ENCODE measurements at regions not wholly inside any gene's neighbourhood (a gene's known extent, or its start where the extent isn't known, plus 50 kb on each side); places are given as distances from the start of the nearest gene placed in this dataset.

DNA sequence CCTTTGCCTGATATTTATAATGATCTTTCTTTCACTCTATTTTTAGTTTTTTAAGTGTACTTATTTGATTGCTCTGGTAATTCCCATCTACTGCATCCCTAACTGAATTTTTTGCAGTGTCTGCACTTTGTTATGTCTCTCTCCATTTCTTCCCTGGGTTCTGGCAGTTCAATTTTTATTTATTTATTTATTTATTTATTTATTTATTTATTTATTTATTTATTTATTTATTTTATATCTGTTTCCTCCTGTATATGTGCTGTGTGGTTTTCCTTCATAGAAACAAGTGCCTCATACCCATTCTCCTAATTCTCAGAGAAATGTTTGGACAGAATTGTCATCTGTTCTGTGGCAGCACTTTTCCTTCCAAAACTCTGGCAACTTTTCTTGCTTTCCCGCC lies 2370.8 kb upstream of the WWC1 start:
- DNase-seq (ENCODE audit: low read depth in 2 of 2): no peak

DNA sequence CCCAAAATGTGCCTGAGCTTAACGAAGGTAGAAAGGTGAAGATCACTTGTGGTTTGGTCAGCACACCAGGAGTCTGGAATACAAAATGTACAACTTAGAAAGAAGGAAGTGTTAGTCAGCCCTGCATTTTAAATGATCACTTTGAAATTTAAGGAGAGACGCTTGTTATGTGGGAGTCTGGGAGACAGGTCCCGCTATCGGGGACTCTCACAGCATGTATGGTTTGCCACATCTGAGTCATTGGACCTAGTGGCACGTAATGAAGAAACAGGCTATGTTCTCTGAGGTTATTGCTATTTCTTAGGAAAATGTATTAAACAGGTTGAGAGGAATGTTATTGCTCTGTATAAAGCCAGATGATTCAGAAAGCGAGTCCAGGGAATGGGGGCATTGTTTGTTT lies 2362.5 kb upstream of the WWC1 start:
- no peak for DNase-seq (ENCODE audit: low read depth in 2 of 2)

DNA sequence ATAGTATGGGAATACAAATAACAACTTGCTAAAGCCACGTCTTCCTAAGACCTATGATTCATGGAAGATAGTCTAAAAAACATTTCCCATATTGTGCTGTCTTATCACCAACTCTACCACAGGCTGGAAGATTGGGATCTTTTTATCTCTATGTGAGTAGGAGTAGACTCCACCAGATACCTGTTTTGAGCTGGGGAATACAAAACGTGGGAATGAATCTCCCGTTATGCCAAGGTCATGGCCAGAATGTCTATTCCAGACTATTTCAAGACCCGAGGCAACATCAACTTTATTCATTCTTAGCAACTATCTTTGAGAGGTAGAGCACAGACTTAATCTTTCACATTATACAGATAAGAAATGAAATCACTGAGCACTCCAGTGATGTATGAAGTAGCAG lies 2350.9 kb upstream of the WWC1 start:
- DNase-seq (ENCODE audit: low read depth in 2 of 2): no peak

DNA sequence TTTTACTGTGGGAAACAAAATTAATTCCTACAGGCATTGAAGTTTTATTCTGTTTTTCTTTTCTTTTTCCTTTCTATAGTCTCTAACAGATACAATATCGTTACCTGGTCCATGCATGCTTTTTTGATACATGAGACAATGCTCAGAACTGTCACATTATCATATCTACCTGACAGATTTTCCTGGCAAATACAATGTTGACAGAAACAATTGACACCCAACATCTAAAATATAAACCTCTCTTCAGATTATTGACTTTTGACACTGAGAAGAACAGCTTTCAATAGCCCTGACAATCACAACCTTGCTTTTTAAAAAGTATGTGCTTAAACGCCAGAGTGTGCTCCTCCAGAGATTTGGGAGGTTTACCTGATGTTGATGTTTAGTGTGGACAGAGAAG lies 2334.6 kb upstream of the WWC1 start:
- no peak for DNase-seq (ENCODE audit: low read depth in 2 of 2)

DNA sequence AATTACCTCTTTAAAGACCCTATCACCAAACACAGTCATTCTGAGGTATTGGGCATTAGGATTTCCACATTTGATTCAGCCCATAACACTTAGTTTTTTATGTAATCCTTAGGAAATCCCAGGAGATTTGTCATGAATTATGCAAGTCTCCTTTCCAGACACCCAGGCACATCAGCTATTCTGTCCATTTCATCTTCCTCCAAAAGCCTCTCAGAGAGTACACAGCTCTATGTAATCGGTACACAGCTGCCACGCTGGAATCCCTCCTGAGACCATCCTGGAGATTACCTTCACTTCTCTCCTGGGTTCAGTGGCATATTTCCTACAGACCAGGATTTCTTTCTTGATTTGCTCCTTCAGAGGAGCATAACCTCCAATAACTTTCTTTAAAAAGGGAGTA lies 2309.8 kb upstream of the WWC1 start:
- DNase-seq (ENCODE audit: low read depth in 2 of 2): no peak

DNA sequence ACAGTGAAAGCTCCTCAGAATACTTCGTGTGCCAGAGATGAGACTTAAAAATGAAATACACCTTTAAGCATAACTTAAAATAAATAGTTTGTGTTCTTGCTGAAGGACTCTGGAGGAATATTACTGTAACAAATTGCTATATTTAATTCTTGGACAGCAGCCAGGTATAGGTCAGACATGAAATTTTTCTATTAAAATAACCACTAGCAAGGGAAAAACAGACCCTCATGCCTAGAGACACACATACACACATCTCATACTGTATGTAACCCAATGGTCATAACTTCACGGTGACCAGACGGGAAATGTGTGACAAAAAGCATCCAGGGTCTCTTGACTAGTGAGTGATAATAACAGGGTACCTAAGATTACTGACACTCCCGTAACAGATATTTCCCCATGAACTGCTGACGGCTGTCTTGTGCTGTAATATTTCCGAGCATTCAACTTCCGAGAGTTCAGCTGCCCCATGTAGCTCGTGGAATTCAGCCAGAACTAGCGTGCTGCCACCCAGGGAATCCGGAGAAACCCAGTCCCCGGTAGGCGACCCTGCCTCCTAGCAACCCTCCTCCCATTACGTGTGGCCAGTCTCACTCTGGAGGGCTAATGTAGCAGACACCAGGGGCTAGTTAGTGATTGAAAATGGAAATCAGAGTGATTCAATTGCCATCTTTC lies 2295.1 kb upstream of the WWC1 start:
- DNase-seq (ENCODE audit: low read depth in 2 of 2): no peak

DNA sequence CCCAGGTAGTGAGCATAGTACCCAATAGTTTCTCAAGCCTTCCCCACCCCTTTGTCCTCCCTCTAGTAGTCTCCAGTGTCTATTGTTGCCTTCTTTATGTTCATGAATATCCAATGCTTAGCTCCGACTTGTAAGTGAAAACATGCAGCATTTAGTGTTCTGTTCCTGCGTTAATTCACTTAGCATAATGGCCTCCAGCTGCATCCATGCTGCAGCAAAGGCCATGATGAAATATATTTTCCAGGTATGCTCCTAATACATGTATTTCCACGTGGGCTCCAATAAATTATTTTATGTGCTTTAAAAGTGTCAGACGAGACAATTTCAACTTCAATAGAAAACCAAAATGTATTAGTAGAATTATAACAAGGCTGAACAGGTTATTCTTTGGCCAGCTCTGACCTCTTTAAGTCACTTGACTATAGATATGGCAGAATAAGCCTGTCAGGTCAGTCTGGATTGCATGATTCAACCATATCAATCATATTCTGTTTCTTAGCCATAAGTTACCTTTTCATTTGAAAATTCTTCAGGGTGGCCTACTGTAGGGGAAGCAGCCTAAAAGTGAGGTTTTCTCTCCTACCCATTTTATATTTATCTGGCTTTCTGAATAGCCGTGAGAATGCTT lies 2291.6 kb upstream of the WWC1 start:
- DNase-seq (ENCODE audit: low read depth in 2 of 2): no peak

DNA sequence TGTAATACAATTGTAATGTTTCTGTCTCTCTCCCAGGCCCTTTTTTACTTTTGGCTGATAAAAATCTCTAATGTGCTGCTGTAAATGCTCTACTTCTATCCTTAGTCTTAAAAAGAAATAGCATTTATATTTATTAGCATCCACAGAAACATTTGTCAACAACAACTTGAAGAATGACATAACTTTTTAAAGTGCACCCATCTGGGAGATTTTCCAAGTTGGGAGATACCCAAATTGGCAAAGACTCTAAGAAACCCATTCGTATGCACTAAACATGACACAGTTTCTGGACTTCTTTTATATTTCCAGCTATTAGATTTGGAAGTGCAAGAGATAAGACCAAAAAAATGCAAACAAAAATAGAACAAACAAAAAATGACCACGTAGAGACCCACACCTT lies 2287.4 kb upstream of the WWC1 start:
- no peak for DNase-seq (ENCODE audit: low read depth in 2 of 2)

DNA sequence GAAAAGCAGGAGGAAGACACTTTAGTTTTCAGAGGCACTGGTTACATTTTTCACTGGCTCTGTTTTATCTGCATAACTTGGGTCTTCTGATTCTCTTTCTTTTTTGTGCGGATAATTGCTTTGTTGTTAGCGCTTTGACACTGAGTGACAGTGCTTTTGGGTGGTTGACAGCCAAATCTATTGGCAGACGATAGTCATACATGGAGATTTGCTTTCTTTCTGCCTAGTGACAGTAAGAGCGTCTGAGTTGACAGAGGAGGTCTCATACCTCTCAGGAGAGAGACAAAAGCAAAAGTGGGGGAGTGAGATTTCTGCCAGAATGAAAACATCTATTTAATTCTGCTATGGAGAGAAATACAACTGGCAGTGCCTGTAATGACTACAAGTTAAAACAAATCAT lies 2278.0 kb upstream of the WWC1 start:
- no peak for DNase-seq (ENCODE audit: low read depth in 2 of 2)

DNA sequence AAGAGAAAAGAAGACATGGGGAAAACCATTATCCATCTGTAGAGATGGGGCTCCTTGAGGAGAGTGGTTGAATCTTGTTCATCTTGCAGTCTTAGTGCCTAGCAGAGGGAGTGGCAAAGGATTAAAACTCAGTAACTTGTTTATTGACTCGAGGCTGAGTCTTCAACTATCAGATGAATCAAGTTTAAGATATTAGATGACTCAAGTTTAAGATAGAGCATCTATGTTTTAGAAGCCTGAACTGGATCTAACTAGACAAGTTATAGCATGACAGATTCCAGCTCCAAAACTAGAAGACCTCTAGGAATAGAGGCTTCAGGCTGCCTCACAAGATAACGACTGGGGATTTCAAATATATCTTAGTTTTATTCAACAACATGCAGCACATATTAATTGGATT lies 2277.2 kb upstream of the WWC1 start:
- no peak for DNase-seq (ENCODE audit: low read depth in 2 of 2)

DNA sequence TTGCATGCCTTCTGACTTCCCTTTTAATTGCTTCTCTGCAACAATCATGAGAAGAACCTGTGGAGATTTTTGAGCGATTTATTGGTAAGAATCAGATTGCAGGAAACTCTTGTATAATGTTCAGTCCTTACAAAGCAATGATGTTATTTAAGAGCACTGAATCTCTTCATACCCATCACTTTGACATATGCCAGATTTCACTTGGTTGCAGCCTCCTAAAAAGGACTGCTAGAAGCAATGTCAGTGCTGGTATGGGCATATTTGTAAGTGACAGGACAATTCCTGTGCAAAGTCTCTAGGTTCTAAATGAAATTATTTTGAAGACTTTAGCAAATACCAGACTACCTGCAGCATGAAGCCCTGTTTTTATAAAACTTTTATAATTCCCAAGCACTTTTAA lies 2272.7 kb upstream of the WWC1 start:
- no peak for DNase-seq (ENCODE audit: low read depth in 2 of 2)

DNA sequence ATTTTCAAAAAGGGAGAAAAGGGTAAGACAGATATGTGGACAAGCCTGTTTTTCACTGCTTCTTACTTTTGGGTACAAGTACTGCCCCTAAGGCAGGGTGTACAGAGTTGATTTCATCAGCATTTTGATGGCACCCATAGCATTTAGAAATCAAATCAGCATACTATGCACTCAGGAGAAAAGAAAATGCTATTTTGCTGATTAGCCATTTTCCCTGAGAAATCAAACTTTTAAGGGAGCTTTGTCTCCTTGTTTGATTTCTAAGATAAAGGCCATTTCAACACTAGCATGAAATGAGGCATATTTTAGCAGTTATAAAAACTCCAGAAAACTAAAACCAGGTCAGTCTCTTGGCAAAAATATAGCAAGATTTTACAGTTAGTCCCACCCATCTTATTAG lies 2269.4 kb upstream of the WWC1 start:
- DNase-seq (ENCODE audit: low read depth in 2 of 2): no peak

DNA sequence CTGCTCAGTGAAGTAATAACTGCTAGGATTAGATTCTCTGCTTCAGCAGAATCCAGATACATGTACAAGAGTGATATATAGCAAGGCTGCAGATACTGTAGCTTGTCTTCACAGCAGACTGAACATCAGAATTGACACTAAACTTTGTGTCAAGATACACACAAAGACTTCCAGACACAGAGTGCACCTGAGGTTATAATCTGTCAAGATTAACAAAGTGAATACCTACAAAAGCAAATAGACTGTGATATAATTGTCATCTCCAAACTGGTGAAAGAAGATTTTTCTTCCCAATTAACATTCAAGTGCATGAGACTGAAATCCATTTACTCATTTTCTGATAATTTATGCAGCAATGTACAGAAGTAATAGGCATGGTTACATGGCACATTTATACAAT lies 2266.5 kb upstream of the WWC1 start:
- no peak for DNase-seq (ENCODE audit: low read depth in 2 of 2)

DNA sequence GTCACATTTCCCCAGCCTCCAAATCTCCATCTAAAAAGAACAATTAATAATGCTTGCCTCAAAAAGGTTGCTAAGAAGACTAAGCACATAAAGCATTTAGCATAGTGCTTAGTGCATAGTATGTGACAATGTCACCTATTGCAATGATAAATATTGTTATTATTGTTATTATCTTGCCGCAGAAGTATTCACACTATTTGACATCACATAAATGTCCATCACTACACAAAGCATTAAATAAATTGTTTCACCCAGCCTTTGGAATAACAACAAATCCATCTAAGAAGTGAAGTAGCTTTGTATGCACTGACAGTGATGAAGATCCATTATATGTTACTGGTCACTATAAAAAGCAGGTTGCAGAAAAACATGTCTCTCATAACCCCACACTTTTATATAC lies 2263.9 kb upstream of the WWC1 start:
- no peak for DNase-seq (ENCODE audit: low read depth in 2 of 2)

DNA sequence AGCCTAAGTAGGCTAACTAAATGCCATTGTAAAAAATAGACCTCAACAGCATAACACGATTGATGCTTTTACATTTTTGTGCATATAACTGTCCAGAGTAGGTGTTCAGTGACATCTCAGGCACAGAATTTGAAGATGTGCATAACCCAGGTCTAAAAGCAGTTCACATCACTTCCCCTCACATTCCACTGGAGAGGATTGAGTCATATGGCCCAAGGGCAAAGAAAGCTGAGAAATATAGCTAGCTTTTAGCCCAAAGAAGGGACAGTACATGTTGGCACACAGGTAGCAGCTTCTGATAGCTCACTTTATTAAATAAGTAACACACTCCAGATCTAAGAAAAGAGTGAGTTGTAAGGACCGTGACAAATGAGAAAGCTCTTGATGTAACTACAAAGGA lies 2259.5 kb upstream of the WWC1 start:
- DNase-seq (ENCODE audit: low read depth in 2 of 2): no peak

DNA sequence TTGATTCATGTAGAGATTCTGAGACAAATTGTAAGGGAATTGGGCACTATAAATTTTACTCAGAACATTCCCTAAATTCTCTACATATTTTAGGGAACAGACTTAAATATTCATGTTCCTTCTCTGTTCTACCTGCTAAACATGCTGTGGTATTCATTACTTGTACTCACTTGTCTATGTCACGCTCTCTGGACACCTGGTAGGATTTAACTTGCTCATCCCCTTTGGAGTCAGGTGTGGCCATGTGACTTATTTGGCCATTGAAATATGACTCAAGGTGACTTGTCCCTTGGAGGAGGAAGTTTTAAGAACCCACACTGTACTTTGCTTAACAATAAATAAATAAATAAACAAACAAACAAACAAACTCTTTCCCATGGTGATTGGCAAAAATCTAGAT lies 2258.8 kb upstream of the WWC1 start:
- no peak for DNase-seq (ENCODE audit: low read depth in 2 of 2)

DNA sequence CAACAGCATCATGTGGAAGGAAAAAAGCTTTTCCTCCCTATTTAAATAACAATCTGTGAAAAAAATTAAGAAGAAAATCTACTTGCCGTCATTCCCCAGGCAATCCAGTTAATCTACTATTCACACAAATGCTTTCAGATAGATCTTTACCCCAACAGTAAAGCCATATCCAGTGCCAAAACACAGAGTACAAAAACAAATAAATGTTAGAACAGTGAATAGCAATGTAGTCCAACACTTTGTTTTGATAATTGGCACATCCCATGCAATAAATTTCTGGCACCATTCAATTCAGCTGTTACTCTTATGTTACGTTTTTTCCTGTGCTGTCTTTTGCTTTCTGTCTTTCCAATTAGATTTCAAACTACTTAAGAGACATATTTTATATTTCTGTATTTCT lies 2245.5 kb upstream of the WWC1 start:
- DNase-seq (ENCODE audit: low read depth in 2 of 2): no peak

DNA sequence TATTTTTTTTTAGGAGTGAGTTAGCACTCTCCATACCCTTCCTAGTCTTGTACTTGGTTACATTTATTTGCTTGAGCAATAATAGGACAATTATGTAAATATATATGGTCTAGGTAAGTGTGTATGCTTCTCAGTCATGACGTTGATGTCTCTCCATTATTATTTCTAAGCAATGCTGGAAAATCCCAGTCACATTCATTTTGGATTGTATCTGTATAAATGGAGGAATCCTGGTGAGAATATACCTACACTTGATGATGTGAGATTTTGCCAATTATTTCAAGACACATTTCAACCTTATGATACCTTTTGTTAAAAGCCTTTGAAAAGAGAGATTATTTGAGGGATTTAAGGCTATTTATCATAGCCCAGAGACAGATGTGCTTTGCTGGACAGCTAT lies 2244.5 kb upstream of the WWC1 start:
- no peak for DNase-seq (ENCODE audit: low read depth in 2 of 2)

DNA sequence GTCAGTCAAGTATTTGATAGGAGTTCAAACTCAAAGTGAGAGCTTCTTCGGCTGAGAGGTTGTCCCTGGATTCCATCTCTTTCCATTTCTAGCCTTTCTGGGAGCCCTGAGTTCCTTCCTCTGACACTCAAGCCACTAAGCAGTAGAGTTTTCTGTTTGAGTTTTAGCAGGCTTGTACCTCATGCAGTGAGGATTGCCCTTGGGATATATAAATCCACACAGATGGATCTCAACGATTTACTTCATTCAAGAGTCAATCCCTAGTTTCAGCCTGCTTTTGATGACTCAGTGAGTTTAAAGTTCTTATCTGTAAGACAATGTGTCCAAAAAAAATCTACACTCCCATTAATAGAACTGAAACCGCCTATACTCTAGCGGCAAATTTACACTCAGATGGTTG lies 2240.9 kb upstream of the WWC1 start:
- DNase-seq (ENCODE audit: low read depth in 2 of 2): no peak

DNA sequence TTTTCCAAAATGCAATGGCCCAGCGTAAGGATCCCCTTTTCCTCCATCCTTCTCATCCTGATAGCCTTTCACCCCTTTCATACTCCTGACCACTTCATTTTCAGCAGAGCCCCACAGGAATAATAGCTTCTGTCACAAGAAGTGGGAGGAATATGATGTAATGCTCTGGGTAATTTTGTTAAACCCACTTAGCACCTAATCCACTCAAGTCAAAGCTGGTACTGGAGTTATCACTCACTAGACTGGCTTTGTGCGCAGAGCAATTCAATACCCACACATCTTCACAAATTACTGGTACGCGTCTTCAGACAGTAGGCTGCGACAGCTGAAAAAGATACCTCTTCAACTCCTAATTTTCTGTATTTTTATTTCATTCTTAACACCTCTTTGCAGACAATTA lies 2232.8 kb upstream of the WWC1 start:
- DNase-seq (ENCODE audit: low read depth in 2 of 2): no peak

DNA sequence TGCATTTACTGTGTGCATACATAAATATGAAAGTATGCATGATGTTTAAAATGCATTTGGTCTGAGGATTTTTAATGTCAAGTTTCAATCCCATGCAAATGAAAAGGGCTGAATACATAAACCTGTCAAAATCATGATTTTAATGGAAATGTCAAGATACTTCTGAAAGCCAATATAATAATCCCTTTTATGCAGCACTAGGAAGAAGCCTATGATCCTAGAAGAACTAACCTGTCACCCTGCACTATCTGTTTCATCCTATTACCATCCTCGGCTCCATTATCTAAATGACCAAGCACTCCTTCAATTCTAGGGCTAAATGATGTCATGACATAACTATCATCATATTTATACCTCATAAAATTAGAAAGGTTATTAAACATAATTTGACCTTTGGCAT lies 2229.4 kb upstream of the WWC1 start:
- DNase-seq (ENCODE audit: low read depth in 2 of 2): no peak

DNA sequence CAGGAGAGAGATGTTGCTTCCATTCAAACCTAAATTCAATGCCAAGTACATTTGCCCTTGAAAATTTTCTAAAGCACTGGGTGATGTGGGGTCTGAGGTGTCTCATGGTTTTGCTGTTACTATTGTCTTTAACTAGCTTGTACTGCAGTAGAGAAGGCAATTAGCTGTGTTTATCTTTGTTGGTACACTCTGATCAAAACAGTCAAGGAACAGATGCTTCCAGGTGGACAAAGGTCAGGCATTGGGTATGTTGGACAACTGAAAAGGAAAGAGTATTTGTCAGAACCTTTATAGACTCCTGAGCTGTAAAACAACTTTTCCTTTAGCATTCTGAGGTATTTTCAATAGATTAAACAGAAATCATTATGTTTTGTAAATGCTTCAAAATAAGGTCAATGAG lies 2228.7 kb upstream of the WWC1 start:
- no peak for DNase-seq (ENCODE audit: low read depth in 2 of 2)

DNA sequence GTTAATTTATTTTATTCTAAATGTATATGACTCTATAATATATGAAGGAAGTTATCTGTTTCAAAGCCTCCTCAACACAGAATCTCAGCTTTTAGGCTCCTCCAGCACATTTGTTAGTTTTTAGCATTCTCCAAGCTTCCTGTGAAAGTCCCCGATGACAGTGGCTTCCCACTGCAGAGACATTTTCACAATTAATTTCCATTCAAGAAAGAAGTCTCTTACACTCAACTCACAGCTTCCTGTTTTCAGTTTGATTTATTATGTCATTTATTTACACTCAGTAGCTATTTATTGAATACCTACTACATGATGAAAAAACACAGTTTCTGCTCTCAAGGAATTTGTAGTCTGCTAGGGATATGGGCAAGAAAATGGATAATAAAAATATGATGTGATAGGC lies 2228.2 kb upstream of the WWC1 start:
- no peak for DNase-seq (ENCODE audit: low read depth in 2 of 2)

All from activated CD8-positive, alpha-beta memory T cell treated with anti-CD3 and anti-CD28 coated beads for 4 hours (primary cell).